Duodenal mucosa (tissue), 2 donors: ENCODE measurements at regions not wholly inside any gene's neighbourhood (a gene's known extent, or its start where the extent isn't known, plus 50 kb on each side); places are given as distances from the start of the nearest gene placed in this dataset.
"Not testable (repeated sequence)": the region's sequence is repeated elsewhere in the genome, so short reads cannot be mapped to it uniquely, and the experiment has no call there.

Experiments
- H3K27ac ChIP-seq: one replicate; pipeline ENCODE4 v1.7.0; 2013; ENCODE audit warnings: low read depth, low read length
- H3K27me3 ChIP-seq, 2 donors: one replicate each; pipeline ENCODE4 v1.7.0; 2013; ENCODE audit warnings: low read length in 2 of 2, control low read depth in 1 of 2; ENCODE audit not compliant: insufficient read depth in 2 of 2, control insufficient read depth in 1 of 2
- H3K36me3 ChIP-seq, 2 donors: one replicate each; pipeline ENCODE4 v1.7.0; 2013; ENCODE audit warnings: low read length in 2 of 2, control low read depth in 1 of 2; ENCODE audit not compliant: insufficient read depth in 2 of 2, control insufficient read depth in 1 of 2
- H3K4me1 ChIP-seq, 2 donors: one replicate each; pipeline ENCODE4 v1.7.0; 2013; ENCODE audit warnings: low read length in 2 of 2, control low read depth in 1 of 2; ENCODE audit not compliant: insufficient read depth in 2 of 2, control insufficient read depth in 1 of 2
- H3K4me3 ChIP-seq, 2 donors: one replicate each; pipeline ENCODE4 v1.7.0; 2013; ENCODE audit warnings: low read length in 2 of 2, low read depth in 1 of 2
- H3K9ac ChIP-seq, 2 donors: one replicate each; pipeline ENCODE4 v1.7.0; 2013; ENCODE audit warnings: low read length in 2 of 2, low read depth in 1 of 2
- H3K9me3 ChIP-seq, 2 donors: one replicate each; pipeline ENCODE4 v1.7.0; 2013; ENCODE audit warnings: low read length in 2 of 2, control low read depth in 1 of 2; ENCODE audit not compliant: control insufficient read depth in 1 of 2

GRCh38 chr5:96114736-96115135 lies 153.1 kb upstream of the ELL2 start:
- Histone ChIP-seq H3K27ac (no peak overlapping the region), H3K4me3 (no peak overlapping the region), H3K36me3 (no peaks in the 10 kb centered on the region), H3K9ac (no peak overlapping the region), H3K27me3 (no peaks in the 10 kb centered on the region), H3K4me1 (peaks cover 18 to 46% of the 10 kb centered on the region in 2 donors), H3K9me3 (no peaks in the 10 kb centered on the region)

GRCh38 chr5:96113170-96113939 lies 151.7 kb upstream of the ELL2 start:
- H3K27me3 ChIP-seq, result no peaks in the 10 kb centered on the region
- no peak overlapping the region for H3K4me3 ChIP-seq
- no peak overlapping the region for H3K27ac ChIP-seq
- H3K4me1 ChIP-seq, result peaks cover 18 to 46% of the 10 kb centered on the region in 2 donors
- no peak overlapping the region for H3K9ac ChIP-seq
- H3K36me3 ChIP-seq, result no peaks in the 10 kb centered on the region
- no peaks in the 10 kb centered on the region for H3K9me3 ChIP-seq

GRCh38 chr5:96112703-96113102 lies 151.1 kb upstream of the ELL2 start:
- Histone ChIP-seq H3K4me1 (peaks cover 18 to 46% of the 10 kb centered on the region in 2 donors), H3K36me3 (no peaks in the 10 kb centered on the region), H3K27ac (no peak overlapping the region), H3K27me3 (no peaks in the 10 kb centered on the region), H3K4me3 (no peak overlapping the region), H3K9me3 (no peaks in the 10 kb centered on the region), H3K9ac (no peak overlapping the region)

- no peaks in the 10 kb centered on the region for H3K9me3 ChIP-seq
- H3K9ac ChIP-seq, result no peak overlapping the region
- H3K27me3 ChIP-seq, result no peaks in the 10 kb centered on the region
- no peaks in the 10 kb centered on the region for H3K36me3 ChIP-seq
- H3K4me3 ChIP-seq, result no peak overlapping the region
- H3K27ac ChIP-seq, result no peak overlapping the region
- H3K4me1 ChIP-seq, result peaks cover 18 to 42% of the 10 kb centered on the region in 2 donors
Measured at GRCh38 chr5:96112123-96112670, 150.5 kb upstream of the ELL2 start.

- peaks cover 18 to 41% of the 10 kb centered on the region in 2 donors for H3K4me1 ChIP-seq
- no peaks in the 10 kb centered on the region for H3K9me3 ChIP-seq
Measured at GRCh38 chr5:96111080-96111756, 149.6 kb upstream of the ELL2 start.

GRCh38 chr5:96110300-96110699 lies 148.6 kb upstream of the ELL2 start:
- H3K27ac ChIP-seq, result no peak overlapping the region
- H3K36me3 ChIP-seq, result no peaks in the 10 kb centered on the region
- peaks cover 18 to 37% of the 10 kb centered on the region in 2 donors for H3K4me1 ChIP-seq
- H3K9me3 ChIP-seq, result no peaks in the 10 kb centered on the region
- H3K9ac ChIP-seq, result no peak overlapping the region
- no peaks in the 10 kb centered on the region for H3K27me3 ChIP-seq
- H3K4me3 ChIP-seq, result no peak overlapping the region

More at GRCh38 chr5:96111080-96111756, 149.6 kb upstream of the ELL2 start:
- Histone ChIP-seq H3K9ac (no peak overlapping the region), H3K27ac (no peak overlapping the region), H3K27me3 (no peaks in the 10 kb centered on the region), H3K36me3 (no peaks in the 10 kb centered on the region), H3K4me3 (no peak overlapping the region)

- H3K4me1 ChIP-seq, result peaks cover 12 to 21% of the 10 kb centered on the region in 2 donors
- not testable (repeated sequence) for H3K36me3 ChIP-seq, H3K27ac ChIP-seq, H3K9me3 ChIP-seq, H3K27me3 ChIP-seq, H3K4me3 ChIP-seq, H3K9ac ChIP-seq
Measured at GRCh38 chr5:96108629-96109028, 147.0 kb upstream of the ELL2 start.

GRCh38 chr5:96103829-96104228 lies 142.2 kb upstream of the ELL2 start:
- not testable (repeated sequence) for H3K36me3 ChIP-seq, H3K4me1 ChIP-seq, H3K9ac ChIP-seq, H3K27ac ChIP-seq, H3K27me3 ChIP-seq, H3K9me3 ChIP-seq, H3K4me3 ChIP-seq

GRCh38 chr5:96101358-96102089 lies 139.9 kb upstream of the ELL2 start:
- no peak overlapping the region for H3K4me3 ChIP-seq
- no peaks in the 10 kb centered on the region for H3K36me3 ChIP-seq
- H3K9me3 ChIP-seq, result no peaks in the 10 kb centered on the region
- no peak overlapping the region for H3K27ac ChIP-seq
- H3K27me3 ChIP-seq, result no peaks in the 10 kb centered on the region
- H3K9ac ChIP-seq, result no peak overlapping the region
- no peaks in the 10 kb centered on the region for H3K4me1 ChIP-seq

GRCh38 chr5:96097488-96097887 lies 135.8 kb upstream of the ELL2 start:
- H3K27ac ChIP-seq, H3K4me3 ChIP-seq, H3K4me1 ChIP-seq, H3K36me3 ChIP-seq, H3K27me3 ChIP-seq, H3K9me3 ChIP-seq, H3K9ac ChIP-seq: not testable (repeated sequence)
